ENCODE measurements at regions not wholly inside any gene's neighbourhood (a gene's known extent, or its start where the extent isn't known, plus 50 kb on each side); places are given as distances from the start of the nearest gene placed in this dataset.

GRCh38 chr13:22470075-22470474, 710.7 kb upstream of the SGCG start:
- Histone ChIP-seq H3K4me3 (ENCODE audit: low read depth in 1 of 2, low read length in 1 of 2) (no peak overlapping the region), H3K36me3 (no peaks in the 10 kb centered on the region), H3K9me3 (no peaks in the 10 kb centered on the region), H3K4me1 (ENCODE audit: control insufficient read depth in 1 of 2, insufficient read depth in 1 of 2, low read depth in 1 of 2, low read length in 1 of 2) (no peaks in the 10 kb centered on the region), H3K27me3 (no peaks in the 10 kb centered on the region), H3K27ac (no peak overlapping the region)
- TF ChIP-seq, protein P1, sequence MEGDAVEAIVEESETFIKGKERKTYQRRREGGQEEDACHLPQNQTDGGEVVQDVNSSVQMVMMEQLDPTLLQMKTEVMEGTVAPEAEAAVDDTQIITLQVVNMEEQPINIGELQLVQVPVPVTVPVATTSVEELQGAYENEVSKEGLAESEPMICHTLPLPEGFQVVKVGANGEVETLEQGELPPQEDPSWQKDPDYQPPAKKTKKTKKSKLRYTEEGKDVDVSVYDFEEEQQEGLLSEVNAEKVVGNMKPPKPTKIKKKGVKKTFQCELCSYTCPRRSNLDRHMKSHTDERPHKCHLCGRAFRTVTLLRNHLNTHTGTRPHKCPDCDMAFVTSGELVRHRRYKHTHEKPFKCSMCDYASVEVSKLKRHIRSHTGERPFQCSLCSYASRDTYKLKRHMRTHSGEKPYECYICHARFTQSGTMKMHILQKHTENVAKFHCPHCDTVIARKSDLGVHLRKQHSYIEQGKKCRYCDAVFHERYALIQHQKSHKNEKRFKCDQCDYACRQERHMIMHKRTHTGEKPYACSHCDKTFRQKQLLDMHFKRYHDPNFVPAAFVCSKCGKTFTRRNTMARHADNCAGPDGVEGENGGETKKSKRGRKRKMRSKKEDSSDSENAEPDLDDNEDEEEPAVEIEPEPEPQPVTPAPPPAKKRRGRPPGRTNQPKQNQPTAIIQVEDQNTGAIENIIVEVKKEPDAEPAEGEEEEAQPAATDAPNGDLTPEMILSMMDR (IDR thresholded peaks at IDR 0.05) = no peak

- no peaks in the 10 kb centered on the region for H3K9me3 ChIP-seq
Measured at GRCh38 chr13:22482496-22483000, 698.2 kb upstream of the SGCG start.

GRCh38 chr13:22483276-22483675, 697.5 kb upstream of the SGCG start:
- TF ChIP-seq, protein P1 (IDR thresholded peaks at IDR 0.05) = no peak
- no peaks in the 10 kb centered on the region for H3K9me3 ChIP-seq
- no peak overlapping the region for H3K27ac ChIP-seq
- H3K4me1 ChIP-seq (ENCODE audit: control insufficient read depth in 1 of 2, insufficient read depth in 1 of 2, low read depth in 1 of 2, low read length in 1 of 2) = no peaks in the 10 kb centered on the region
- H3K27me3 ChIP-seq = no peaks in the 10 kb centered on the region
- no peak overlapping the region for H3K4me3 ChIP-seq (ENCODE audit: low read depth in 1 of 2, low read length in 1 of 2)
- H3K36me3 ChIP-seq = no peaks in the 10 kb centered on the region

More at GRCh38 chr13:22482496-22483000, 698.2 kb upstream of the SGCG start:
- H3K4me3 ChIP-seq (ENCODE audit: low read depth in 1 of 2, low read length in 1 of 2) = no peak overlapping the region
- H3K27me3 ChIP-seq = no peaks in the 10 kb centered on the region
- H3K36me3 ChIP-seq = no peaks in the 10 kb centered on the region
- no peak overlapping the region for H3K27ac ChIP-seq
- no peaks in the 10 kb centered on the region for H3K4me1 ChIP-seq (ENCODE audit: control insufficient read depth in 1 of 2, insufficient read depth in 1 of 2, low read depth in 1 of 2, low read length in 1 of 2)
- TF ChIP-seq, protein P1 (IDR thresholded peaks at IDR 0.05) = no peak

DNA sequence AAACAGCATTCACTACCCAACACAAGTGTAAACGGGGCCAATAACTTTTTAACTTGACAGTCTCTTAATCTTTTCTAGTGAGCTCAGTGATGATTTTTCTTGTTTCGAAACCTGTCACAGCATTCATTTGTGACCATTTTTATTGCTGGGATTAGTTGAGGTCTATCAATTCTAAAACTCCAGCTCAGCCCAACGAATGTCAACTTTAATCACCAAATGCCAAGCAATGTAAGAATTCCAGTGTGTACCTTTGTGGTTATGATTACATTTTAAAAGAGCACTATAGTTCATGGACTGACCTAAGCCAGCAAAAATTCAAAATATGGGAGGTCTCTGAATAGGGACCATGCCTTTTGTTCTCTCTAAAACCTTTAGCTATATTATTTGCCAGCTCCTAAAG, 694.3 kb upstream of the SGCG start:
- Histone ChIP-seq H3K9me3 (no peaks in the 10 kb centered on the region), H3K27ac (no peak overlapping the region), H3K4me3 (ENCODE audit: low read depth in 1 of 2, low read length in 1 of 2) (no peak overlapping the region), H3K4me1 (ENCODE audit: control insufficient read depth in 1 of 2, insufficient read depth in 1 of 2, low read depth in 1 of 2, low read length in 1 of 2) (no peaks in the 10 kb centered on the region), H3K27me3 (no peaks in the 10 kb centered on the region), H3K36me3 (no peaks in the 10 kb centered on the region)
- TF ChIP-seq, protein P1 (IDR thresholded peaks at IDR 0.05) = no peak

GRCh38 chr13:22487932-22488331, 692.8 kb upstream of the SGCG start:
- H3K4me3 ChIP-seq (ENCODE audit: low read depth in 1 of 2, low read length in 1 of 2) = no peak overlapping the region
- H3K36me3 ChIP-seq = no peaks in the 10 kb centered on the region
- TF ChIP-seq, protein P1 (IDR thresholded peaks at IDR 0.05) = no peak
- H3K27ac ChIP-seq = no peak overlapping the region
- no peaks in the 10 kb centered on the region for H3K27me3 ChIP-seq
- H3K4me1 ChIP-seq (ENCODE audit: control insufficient read depth in 1 of 2, insufficient read depth in 1 of 2, low read depth in 1 of 2, low read length in 1 of 2) = no peaks in the 10 kb centered on the region
- no peaks in the 10 kb centered on the region for H3K9me3 ChIP-seq

DNA sequence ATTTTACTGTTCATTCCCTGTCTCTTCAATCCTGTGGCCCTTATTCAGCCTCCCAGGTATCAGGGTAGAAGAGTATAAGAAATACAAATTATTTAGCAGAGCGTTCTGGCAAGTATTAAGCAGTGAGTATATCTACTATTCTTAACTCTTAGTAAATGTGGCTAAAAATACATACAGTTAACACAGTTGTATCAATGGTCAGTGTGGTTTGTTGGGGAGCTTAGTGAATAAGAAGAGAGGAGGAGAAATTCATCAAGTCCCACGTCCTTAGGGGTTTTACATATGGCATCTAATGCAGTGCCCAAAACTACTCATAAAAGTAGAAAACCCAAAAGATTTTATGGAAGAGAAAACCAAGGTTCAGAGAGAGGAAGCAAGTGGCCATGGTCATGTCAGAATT, 691.0 kb upstream of the SGCG start:
- no peak overlapping the region for H3K4me3 ChIP-seq (ENCODE audit: low read depth in 1 of 2, low read length in 1 of 2)
- H3K9me3 ChIP-seq = no peaks in the 10 kb centered on the region
- no peak overlapping the region for H3K27ac ChIP-seq
- H3K4me1 ChIP-seq (ENCODE audit: control insufficient read depth in 1 of 2, insufficient read depth in 1 of 2, low read depth in 1 of 2, low read length in 1 of 2) = no peaks in the 10 kb centered on the region
- no peaks in the 10 kb centered on the region for H3K27me3 ChIP-seq
- H3K36me3 ChIP-seq = no peaks in the 10 kb centered on the region
- TF ChIP-seq, protein P1 (IDR thresholded peaks at IDR 0.05) = no peak
